HG03521 (cell line): ENCODE measurements at regions not wholly inside any gene's neighbourhood (a gene's known extent, or its start where the extent isn't known, plus 50 kb on each side); places are given as distances from the start of the nearest gene placed in this dataset.

Source experiments
- ATAC-seq: cut with Tn5 transposase; IDR thresholded peaks from one replicate; pipeline ENCODE4 v1.9.1; 2021; ENCODE audit warnings: mild to moderate bottlenecking, moderate library complexity; ENCODE audit not compliant: unreplicated experiment

DNA sequence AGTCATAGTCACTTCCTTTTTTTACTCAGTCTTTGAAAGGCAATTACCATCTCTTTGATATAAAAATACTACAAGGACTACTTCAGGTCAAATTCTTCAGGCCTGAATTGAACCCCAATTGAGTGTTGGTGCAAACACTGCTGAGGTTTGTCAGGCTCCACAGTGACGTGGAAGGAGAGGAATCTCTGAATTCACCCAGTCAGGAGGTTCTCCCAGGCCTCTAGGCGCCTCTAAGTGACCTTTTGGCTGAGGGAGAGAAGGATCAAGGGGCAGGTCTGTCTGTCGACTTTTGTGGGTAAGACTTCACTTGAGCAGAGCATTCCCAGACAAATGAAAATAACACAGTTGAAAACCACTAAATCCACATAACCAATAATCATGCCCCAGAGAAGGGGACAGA is 227.6 kb upstream of the CHRNA7 start:
- no peak for ATAC-seq

GRCh38 chr15:31803388-31803884 is 226.9 kb upstream of the CHRNA7 start:
- ATAC-seq = no peak

GRCh38 chr15:31805090-31805662 is 225.1 kb upstream of the CHRNA7 start:
- no peak for ATAC-seq

DNA sequence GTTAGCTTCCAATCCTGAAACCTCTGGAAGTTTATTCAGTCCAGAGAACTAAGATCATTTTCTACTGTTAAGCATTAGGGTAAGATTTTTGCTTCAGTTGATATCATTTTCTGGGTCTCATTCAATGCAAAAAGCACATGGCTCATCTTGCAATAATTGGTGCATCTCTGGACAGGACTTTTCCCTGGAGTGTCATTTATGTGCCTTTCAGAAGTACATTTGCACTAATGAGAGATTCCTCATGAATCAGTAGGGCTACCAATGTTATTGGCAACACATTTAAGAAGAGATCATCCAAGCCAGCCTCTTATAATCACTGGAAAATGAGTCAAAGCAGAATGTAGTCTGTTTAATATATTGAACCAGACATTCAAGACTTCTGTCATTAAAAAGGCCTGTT is 224.2 kb upstream of the CHRNA7 start:
- ATAC-seq = no peak

DNA sequence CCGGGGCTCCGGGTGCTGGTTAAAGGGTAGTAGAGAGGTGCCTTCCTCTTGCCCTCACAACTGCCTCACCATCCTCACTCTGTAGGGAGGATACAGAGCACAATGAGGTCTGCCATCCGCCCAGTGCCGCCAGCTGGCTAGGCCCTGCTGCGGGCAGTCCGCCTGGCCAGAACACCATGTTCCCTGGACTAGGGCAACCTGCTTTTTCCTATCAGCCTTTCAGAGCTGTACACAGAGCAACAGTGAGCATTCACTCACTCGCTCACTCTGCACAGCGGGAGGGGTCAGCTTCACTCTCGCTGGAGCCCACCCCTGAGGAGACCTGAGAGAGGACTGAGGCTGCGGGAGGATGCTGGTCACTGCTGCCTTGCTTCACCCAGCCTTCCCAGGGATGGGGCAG is 218.7 kb upstream of the CHRNA7 start:
- no peak for ATAC-seq

- ATAC-seq = no peak
These were observed 216.2 kb upstream of the CHRNA7 start for GRCh38 chr15:31814082-31814481.

- ATAC-seq = no peak
These were observed 214.7 kb upstream of the CHRNA7 start for GRCh38 chr15:31815411-31816155.

- no peak for ATAC-seq
These were observed 207.9 kb upstream of the CHRNA7 start for GRCh38 chr15:31822463-31822862.

DNA sequence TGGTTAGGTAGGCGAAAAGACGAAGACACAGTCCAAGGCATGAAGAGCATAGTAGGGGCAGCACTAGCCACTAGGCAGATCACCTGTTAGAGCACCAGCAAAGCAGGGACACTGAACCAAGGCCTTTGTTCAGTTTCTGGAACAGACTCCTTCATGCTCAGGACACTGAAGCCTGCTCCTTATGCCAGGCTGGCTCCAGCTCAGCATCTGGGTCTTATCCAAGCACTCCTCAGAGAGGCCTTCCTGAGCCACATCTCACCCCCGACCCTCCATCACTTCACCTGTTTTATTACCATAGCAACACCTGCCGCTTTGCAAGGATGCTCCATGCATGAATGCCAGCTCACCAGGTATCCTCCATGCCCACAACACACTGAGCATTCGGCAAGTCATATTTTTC is 206.3 kb upstream of the CHRNA7 start:
- no peak for ATAC-seq

DNA sequence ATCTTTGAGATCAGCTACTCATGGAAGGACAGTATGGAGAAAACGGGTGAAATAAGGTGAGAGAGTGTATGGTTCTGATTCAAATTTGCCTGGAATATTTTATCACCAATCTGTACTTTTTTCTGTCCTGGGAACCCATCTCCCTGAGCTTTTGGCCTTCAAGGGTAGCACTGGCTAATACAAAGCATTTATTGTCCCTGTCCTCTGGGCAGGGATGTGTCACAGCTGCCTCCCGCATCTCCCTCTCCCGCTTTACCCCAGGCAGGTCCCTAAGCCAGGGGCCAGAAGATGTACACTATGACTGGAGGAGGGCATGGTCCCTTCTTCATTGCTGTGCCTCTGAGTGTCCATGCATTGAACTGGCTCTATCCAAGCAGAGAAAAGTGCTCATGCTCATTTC is 201.7 kb upstream of the CHRNA7 start:
- ATAC-seq = no peak

DNA sequence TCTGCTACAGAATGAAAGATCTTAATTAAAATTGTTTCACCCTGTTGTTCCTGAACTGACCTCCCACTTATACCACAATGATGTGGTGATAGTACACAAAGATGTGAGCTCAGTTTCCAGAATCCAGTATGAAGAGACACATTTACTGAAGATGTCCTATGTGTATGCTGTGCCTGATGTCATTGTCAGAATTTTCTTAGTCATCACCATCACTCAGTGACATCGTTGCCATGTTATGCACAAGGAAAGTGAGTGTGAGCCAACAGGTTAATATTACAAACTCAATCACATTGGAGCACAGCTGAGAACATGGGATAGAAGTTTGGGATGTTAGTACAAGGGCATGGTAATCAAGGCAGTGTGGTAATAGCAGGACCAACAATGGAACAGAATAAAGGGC is 199.7 kb upstream of the CHRNA7 start:
- ATAC-seq = no peak

DNA sequence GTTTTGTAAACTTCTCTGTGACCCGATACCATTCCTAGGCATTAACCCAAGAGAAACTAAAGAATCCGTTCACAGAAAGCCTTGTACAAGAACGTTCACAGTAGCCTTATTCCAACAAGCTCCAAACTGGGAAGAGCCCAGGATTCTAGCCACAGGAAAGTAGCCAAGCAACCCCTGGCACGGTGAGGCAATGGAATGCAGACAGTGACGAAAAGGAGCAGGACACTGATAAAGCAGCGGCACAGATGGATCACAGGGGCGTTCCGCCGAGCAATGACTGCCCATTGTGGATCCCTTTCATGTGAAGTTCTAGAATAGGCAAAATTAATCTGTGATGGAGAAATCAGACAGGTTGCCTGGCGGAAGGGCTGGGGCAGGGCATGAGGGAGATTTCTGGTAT is 198.7 kb upstream of the CHRNA7 start:
- ATAC-seq = no peak

DNA sequence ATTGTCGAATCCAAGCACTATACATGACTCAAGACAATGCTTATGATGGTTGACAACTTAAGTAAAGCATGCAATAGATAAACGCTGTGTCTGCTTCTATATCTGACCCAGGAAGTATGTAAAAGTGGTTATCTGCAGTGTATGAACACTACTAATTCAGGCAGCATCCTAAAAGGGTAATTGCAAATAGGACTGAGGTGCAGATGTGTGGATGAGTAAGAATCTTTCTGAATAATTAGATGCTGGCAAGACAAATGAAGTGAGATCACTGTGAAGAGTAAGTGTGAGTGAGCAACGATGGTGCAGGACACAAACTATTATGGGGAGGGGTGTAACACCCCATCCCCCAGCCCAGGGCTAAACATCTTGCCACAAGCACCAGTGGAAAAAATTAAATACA is 195.7 kb upstream of the CHRNA7 start:
- no peak for ATAC-seq

DNA sequence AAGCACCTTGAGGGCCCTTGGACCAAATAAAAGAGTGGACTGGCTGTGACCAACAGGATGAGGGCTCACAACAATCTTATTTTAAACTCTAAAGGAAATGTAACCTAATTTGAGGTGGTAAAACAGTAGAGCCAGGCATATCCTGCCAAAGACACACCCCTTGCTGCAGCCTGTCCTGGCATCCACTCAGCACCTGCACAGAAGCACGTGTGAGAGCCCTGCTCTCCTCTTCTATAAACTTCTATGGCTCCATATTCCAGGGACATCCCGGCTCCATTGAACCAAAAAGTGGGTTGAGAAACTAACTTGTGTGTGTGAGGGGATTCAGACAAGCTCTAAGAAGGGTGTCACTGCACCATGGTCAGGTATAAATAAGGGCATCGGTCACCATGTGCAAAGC is 190.9 kb upstream of the CHRNA7 start:
- no peak for ATAC-seq

GRCh38 chr15:31840849-31841476 is 189.4 kb upstream of the CHRNA7 start:
- no peak for ATAC-seq

GRCh38 chr15:31842532-31843195 is 187.7 kb upstream of the CHRNA7 start:
- no peak for ATAC-seq

GRCh38 chr15:31843426-31844055 is 186.8 kb upstream of the CHRNA7 start:
- ATAC-seq = no peak

DNA sequence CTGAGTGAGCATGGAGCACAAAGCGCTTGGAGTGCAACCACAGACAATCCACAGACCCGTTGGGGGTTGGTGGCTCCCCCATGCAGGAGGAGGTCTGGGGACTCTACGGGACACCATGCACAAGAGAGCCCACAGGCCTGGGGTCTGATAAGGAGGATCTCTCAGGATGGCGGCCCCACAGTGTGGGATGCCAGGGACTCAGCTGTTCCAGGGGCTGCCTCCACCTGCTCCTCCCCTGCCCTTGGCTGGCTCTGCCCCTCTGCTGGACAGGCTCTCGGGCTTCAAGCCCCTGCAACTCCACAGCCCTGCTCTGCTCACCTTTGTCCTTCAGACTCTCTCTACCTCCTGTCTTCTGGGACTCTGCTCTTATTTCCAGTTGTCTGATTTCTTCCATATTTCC is 184.5 kb upstream of the CHRNA7 start:
- no peak for ATAC-seq

- ATAC-seq = no peak
These were observed 182.4 kb upstream of the CHRNA7 start for GRCh38 chr15:31847961-31848360.

GRCh38 chr15:31848621-31849020 is 181.7 kb upstream of the CHRNA7 start:
- ATAC-seq = no peak
